Heart left ventricle (tissue), 13 donors: ENCODE measurements at regions not wholly inside any gene's neighbourhood (a gene's known extent, or its start where the extent isn't known, plus 50 kb on each side); places are given as distances from the start of the nearest gene placed in this dataset.

Experiments used
- CTCF ChIP-seq, 12 donors: fragments of 200-600 bp; sonication (generic) in 4 of 12; IDR thresholded peaks; one replicate each; pipeline versions ENCODE4 v1.5.0 to v1.8.0; 2018 to 2022; ENCODE audit warnings: antibody characterized with exemption in 12 of 12, mild to moderate bottlenecking in 5 of 12
- POLR2A ChIP-seq, 2 donors: fragments of 450-650 bp; IDR thresholded peaks; one replicate each; pipeline ENCODE4 v1.6.1; 2017; ENCODE audit warnings: antibody characterized with exemption in 2 of 2, mild to moderate bottlenecking in 2 of 2, moderate library complexity in 2 of 2
- donor health status: ischemic (EF 13 %, LVEDD 7.1; RV severe dilation, severe dysfunction).
- donor health status: DM: no; HTN: yes; CAD: no.
- donor health status: DM: no; HTN: no; CAD: no.
- donor health status: ischemic (EF 25% LVEDD 6.9; RV normal size, moderate dysfunction).
- donor health status: ischemic (EF 25% LVEDD 5.7; RV mildly dilated, moderate dysfunction).
- donor health status: ischemic (EF 35%, LVEDD 5.7; RV mildly dilated, moderate dysfunction).
- donor health status: nonischemic (EF 11% LVEDD 7.7; RV severe dilation, severe dysfunction).
- donor health status: DM: yes; HTN: yes; CAD: no.
- donor health status: PGD.
- donor health status: ischemic (EF 29% LVEDD 5.4; RV normal size, mild dysfunction).
- donor health status: nonischemic (EF 23%, LVEDD 6.1; RV moderate dilation, normal function).

GRCh38 chrX:112896051-112896450 lies 55.4 kb upstream of the AMOT start:
- TF ChIP-seq CTCF (IDR thresholded peaks at IDR 0.05) (no peak), POLR2A (IDR thresholded peaks at IDR 0.05) (no peak)
